HG02981 (cell line): ENCODE measurements at regions not wholly inside any gene's neighbourhood (a gene's known extent, or its start where the extent isn't known, plus 50 kb on each side); places are given as distances from the start of the nearest gene placed in this dataset.
"Not testable (repeated sequence)": the region's sequence is repeated elsewhere in the genome, so short reads cannot be mapped to it uniquely, and the experiment has no call there.

Experiments used
- ATAC-seq: cut with Tn5 transposase; IDR thresholded peaks from one replicate; pipeline ENCODE4 v1.9.1; 2021; ENCODE audit warnings: mild to moderate bottlenecking, moderate library complexity; ENCODE audit not compliant: unreplicated experiment

DNA sequence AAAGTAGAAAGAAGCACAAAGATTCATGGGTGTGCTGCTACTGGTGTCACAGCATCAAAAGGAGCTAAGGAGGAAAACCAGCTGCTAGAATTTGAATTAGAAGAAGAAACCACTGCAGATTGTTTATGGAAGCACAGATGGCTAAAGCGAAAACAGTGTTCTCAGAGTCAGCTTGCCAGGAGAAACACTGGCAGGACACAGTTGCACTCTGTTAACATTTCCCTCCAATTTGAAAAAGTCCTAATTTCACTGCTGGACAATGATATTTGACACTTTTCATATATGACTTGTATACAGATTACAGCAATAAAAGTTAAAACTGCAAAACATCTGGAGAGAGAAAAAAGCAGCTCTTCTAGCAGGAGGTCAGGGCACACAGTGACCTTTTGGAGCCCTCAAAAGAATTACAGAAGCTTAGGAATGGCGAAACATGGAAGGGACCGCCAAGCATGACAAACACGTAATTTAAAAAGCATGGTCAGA, 314.5 kb downstream of the COL12A1 start:
- ATAC-seq, result no peak

DNA sequence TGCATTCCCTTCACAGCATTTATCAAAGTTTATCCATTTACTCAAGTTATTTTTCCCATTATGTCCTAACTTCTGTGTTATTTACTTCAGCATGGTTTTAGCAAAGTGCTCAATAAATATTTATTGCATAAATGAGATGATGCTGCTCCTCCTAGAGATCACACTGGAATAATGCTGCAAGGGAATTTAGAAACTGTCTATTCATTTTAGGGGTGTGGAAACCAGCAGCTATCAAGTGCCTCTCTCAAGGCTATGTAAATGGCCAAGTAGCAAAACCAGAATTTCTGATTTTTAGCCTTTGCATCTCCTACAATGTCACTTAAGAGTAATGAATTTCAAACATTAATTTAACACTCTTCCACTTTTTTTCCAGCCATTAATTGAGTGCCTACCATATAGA, 316.2 kb downstream of the COL12A1 start:
- ATAC-seq, result no peak

DNA sequence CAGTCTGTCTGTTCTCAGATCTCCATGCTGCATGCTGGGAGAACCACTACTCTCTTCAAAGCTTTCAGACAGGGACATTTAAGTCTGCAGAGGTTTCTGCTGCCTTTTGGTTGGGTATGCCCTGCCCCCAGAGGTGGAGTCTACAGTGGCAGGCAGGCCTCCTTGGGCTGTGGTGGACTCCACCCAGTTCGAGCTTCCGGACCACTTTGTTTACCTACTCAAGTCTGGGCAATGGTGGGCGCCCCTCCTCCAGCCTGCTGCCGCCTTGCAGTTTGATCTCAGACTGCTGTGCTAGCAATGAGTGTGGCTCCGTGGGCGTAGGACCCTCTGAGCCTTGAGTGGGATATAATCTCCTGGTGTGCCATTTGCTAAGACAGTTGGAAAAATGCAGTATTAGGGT, 317.1 kb downstream of the COL12A1 start:
- ATAC-seq, result not testable (repeated sequence)

DNA sequence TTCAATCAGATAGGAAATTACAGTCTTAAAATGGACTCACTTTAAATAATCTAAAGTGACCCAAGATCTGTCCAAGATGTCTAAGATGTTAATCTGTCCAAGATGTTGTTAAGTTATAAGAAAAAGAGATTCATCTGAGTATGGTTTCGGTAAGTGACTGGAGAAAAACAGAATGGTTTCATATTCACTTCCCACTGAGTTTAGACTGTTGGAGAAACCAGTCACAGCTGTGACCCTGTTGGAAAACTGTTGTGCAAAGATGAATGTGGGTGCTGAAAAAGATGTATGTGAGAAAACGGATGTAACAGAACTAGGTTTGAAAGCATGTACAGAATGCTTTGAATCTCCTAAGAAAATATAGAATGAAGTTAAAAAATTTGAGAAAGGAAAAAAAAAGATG, 325.9 kb downstream of the COL12A1 start:
- ATAC-seq, result no peak

DNA sequence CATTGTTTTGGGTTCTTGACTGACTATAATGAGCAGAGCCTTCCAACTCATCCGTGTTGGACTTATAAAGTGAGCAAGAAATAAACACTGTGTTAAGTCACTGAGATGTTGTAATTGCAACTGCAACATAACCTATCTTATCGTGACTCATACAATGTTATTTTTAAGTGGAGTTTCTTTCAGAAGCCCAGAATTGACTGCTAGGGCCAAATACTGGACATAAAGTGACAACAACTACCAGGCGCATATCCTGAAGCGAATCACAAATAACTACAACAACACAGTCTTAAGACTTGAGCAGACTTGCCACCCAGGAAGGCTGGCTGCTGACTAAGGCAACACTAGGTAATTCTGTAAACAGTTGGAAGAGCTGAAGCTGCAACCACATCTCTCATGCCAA, 326.6 kb downstream of the COL12A1 start:
- ATAC-seq, result no peak

DNA sequence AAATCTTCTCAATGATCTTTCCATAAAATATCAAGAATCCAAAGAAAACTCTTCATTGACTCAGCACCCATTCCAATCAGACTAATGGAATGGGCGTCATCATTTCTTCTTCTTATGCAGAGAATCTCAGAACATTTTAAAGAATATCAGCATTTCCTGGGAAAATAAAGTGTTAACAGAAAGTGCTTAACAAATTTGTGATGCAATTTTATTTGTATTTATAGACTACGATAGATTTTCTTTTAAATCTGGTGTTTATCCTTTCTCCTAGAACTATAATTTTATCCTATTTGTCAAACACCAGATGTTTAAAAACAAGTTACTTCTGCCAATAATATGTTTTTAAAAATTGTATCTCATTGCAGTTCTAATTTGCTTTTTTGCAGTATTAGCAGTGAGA, 330.7 kb downstream of the COL12A1 start:
- ATAC-seq, result no peak

DNA sequence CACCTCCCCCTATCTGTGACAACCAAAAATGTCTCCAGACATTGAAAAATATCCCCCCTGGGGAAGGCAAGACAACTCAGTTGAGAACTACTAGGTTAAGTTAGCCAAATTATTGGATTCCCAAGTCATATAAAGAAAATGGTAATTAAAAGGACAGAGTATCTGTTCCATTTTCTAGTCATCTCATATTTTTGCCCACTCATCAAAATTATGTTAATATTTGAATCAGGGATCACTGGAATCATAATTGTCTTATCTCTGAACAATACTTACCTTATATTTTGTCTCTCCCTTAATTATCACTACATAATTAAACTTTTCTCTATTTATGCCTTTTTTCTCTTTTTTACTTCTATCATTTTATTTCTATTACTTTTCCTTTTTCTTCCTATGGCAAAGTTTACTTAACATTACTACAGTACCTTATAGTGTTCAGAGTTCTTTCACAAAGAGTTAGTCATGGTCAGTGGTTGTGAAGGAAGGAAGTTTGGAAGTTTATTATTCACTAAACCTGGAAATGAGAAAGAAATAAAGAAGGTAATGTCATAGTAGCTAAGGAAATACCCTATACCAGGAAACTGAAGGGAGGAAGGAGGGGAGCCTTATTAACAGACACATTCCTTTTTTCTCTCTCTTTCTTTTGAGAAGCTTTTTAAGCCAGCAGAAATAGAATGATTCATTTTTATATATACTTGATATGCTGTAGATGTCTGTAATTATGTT, 332.9 kb downstream of the COL12A1 start:
- ATAC-seq, result no peak

DNA sequence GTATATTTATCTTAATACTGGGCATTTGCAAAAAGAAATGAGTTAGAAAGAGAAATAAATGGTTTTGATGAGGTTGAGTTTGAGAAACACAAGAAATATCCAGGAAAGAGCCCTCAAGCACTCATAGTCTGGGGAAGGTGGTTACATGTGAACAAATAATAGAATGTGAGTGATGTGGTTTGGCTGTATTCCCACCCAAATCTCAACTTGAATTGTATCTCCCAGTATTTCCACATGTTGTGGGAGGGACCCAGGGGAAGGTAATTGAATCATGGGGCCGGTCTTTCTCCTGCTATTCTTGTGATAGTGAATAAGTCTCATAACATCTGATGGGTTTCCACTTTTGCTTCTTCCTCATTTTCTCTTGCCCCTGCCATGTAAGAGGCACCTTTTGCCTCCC, 334.1 kb downstream of the COL12A1 start:
- no peak for ATAC-seq

DNA sequence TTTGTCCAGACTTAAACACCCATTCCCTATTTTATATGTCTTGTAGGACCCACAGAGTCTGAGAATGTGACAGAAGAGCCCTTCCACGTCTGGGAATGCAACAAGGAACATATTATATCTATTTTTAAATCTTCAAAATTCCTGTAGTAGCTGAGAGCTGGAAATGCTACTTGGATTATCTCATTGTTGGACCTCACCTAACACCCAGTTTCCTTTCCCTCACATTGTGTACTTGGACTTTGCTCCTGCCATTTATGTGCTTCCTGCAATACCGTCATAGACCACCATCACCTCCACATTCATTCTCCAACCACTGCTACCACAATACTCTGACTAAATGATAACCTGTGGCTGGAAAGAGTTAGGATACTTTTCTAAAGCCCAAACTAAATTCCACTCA, 335.4 kb downstream of the COL12A1 start:
- ATAC-seq, result peak; percentile 67

DNA sequence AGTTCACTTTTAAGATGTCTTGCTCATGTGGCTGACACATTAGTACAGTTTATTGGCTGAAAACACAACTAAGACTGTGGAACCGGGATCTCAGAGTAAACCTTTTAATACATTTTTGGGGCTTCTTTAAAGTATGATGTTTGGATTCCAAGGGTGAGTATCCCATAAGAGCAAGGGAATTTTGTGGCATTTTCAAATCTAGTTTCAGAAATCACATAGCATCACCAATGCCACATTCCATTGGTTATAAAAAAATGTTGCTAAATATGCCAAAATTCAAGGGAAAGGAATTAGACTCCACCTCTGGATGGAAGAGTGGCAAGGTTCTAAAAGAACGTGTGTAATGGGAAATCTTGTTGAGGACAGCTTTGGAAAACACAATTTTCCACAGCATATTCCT, 338.6 kb downstream of the COL12A1 start:
- ATAC-seq, result no peak

DNA sequence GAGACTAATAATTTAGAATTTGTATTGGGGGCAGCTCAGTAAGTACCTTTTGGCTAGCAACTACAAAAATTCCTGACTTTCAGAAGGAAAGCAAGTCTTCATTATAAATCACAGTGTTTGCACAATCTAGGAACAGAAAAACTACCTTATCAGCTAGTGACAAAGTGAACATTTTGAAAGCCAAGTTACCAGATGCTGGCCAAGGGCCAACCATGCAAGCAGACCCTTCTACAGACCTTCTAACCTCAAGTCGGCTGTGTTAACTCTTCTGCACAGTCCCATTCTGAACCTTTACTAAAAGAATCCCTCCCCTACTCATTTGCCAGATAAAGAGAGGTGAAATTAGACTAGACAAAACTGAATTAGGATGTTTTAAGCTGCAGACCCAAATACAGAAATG, 341.9 kb downstream of the COL12A1 start:
- ATAC-seq, result no peak

DNA sequence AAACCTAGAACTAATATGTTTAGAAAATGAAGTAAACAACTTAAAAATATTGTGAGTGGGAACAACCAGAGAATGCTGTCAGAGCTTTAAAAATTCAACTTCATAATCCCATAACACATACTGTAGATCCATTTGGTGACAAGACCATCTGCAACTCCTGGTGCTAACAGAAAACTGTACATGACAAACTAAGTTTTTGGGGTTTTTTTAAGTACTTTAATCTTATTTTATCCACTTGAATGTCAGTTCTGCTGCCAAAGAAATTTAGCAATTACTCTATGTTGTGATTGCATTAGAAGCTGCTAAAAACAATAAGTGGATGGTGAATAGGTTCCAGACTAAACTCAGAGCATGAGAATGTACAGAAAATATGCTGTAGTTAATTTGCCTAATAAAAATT, 345.4 kb downstream of the COL12A1 start:
- no peak for ATAC-seq

DNA sequence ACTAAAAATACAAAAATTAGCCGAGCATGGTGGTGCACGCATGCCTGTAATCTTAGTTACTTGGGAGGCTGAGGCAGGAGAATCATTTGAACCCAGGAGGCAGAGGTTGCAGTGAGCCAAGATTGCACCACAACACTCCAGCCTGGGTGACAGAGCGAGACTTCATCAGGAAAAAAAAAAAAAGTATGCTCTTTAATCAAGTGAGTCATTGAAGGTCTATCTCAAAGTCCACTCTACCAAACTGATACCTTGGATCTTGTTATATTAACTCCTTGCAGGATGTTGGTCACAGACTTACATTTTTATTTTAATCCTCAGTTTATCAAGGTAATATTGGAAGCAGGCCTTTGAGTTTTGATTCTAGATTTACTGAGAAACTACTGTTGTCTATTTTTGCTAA, 348.7 kb downstream of the COL12A1 start:
- no peak for ATAC-seq

DNA sequence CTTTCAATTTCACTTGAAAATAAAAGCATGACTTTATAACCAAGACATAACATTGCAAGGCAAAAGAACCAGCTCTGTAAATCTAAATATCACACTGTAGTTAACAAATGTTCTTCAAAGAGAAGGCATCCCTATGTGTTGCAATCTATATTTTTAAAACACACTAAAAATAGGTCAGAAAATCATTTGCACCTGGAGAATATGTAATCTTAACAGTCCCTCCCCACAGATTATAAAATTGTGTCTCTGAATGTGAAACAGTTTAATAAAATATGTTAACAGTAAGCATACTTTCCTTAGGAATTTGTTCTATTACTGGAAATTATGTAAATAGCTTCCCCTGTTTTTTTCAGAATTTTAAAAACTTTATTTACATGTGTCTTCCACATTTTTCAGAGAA, 351.9 kb downstream of the COL12A1 start:
- no peak for ATAC-seq

DNA sequence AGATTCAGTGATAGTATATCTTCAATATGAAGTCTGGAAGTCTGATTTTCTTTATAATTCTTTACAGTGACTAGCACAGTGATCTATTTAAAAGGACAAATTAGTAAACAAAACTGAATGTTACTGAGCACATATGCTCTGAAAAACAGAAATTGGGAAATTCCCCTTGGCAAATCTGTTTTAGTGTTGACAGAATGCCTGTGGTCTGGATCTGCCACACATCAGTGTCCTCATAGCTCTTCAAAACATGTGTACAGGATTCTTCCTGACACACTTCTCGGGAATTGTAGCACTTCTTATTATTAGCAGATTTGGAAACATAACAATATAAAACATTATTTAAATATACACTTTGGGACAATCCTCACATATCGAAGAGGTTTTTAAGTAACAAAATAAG, 354.3 kb downstream of the COL12A1 start:
- ATAC-seq, result no peak

DNA sequence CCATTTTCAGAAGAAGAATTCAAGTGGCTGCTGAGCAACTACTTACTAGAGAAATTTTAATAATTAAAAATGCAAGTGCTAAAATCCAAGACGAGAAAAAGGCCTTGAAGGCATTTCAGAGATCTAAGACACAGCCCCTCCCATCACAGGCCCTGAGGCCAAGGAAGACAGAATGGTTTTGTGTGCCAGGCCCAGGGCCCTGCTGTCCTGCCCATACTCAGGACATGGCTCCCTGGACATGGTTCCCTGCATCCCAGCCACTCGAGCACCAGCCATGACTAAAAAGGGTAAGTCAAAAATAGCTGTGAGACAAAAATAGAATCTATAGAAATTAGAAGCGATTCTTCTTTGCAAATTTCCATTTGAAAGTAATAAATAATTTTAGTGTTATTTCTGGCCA, 364.9 kb downstream of the COL12A1 start:
- no peak for ATAC-seq

DNA sequence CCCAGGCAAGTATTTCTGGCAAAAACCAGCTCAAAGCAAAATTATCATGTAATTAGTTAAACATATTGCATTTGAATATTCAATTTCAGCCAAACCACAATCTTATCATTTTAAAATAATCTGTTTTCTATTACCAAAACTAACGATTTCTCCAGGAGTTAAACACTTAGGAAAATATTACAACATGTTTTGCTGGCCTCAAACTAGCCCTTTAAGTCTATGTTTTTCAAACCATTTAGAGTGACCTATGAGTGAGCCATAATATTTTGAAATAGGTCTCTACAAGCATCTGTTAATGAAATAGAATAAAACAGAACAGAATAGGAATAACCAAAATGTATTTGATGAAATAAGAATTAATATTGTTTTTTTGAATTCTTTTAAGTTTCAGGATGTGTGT, 370.9 kb downstream of the COL12A1 start:
- no peak for ATAC-seq

DNA sequence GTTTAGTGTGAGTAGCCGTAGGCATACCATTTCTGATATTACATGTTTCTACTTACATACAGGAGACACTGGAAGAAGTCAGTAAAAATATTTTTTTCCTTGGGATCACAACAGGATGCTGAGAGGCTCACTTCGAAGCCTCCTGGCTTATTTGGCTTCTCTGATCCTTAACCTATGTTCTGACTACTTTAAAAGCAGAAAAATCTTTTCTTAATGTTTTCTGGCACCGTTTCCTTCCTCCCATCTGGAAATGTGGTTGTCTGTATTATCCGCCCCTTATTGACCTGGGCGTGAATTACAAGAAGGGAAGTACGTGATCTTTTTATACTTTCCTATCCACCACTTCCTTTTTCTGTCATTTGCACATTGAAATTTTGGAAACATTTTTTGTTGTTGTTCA, 379.6 kb downstream of the COL12A1 start:
- no peak for ATAC-seq

DNA sequence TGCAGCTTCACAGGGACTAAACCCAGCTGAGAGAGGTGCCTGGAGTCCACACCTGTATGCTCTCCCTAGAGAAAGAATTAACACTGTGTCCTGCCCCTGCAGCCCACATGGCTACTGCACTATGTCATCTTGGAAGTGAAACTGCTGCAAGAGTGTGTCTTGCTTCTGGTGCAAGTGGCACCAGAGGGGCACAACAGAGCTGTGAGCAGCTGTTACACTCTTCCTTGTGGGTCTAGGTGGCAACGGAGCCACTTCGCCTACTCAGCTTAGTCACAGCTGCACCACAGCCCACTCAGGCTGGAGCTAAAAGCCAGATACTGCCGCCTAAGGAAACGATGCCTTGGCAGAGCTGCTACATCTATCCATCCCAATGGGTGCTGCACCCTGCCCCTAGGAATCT, 391.4 kb downstream of the COL12A1 start:
- no peak for ATAC-seq

DNA sequence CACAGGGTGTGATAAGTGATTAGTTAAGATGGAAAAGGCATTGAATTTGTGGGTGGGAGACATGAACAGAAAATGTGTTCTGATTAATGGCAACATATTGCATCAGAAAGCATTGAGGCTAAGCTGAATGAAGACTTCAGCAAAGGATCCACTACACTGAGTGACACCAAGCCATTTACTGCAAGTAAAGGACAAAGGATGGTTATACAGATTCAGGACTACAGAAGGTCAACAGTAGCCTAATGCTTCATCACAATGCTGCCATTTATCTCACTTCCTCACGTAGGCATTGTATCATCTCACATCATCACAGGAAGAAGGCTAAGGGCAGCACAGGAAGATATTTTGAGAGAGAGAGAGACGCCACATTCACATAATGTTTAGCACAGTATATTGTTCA, 398.2 kb downstream of the COL12A1 start:
- ATAC-seq, result no peak

DNA sequence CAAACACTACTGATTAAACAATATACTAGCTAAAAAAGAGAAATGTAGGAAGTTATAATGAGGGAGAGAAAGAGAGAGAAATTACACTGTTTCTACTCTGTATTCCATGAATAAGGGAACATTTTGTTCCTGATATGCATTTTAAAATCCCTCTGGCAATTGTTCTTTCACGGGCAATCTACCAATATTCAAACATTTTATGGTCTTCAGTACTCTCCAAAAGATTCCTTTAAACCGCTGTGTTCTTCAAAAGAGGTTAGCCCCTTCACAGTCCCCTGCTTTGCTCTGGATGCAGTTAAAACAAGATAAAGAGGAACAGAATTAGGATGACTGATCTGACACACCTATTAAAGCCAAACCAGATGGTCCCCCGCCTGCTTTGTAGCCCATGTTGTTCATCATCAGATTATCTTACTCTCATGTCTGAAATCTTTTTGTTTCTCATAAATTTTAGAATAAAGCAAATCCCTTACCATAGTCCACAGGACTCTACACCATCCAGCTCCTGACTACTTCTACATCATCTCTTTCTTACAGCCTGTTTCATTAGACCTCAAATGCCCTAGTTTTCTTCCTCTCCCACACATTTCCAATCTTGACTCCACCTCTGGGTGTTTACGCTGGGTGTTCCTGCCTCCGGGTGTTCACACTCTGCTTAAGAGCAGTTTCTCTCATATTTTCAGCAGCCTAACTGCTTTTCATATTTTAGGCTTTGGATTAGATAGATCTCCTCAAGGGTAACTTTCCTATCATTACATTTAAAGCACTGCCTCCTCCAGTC, 399.7 kb downstream of the COL12A1 start:
- ATAC-seq, result no peak

DNA sequence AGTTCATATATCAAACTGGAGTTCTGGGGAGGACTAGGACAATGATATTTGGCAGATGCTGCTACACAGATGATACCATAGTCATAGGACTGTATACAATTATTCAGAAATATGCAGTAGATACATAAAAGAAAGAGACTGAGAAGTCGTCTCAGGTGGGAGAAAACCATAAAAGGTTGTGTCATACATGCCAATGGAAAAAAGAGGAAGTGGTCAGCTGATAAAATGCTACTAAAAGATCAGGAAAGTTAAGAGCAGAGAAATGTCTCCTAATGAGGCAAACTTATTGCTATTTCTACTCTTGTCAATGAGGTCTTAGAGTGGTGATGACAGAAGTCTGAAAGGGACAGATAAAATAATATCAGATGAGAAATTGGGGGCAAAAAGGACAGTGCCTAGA, 407.6 kb downstream of the COL12A1 start:
- ATAC-seq, result no peak
